Glutamatergic neuron (in vitro differentiated cells): ENCODE measurements at regions not wholly inside any gene's neighbourhood (a gene's known extent, or its start where the extent isn't known, plus 50 kb on each side); places are given as distances from the start of the nearest gene placed in this dataset.

ENCODE experiments used
- DNase-seq: peaks from one replicate; pipeline ENCODE4 v3.0.0; 2022
- H3K27ac Mint-ChIP-seq: one replicate; pipeline ENCODE4 v1.8.0; 2020; ENCODE audit warnings: mild to moderate bottlenecking, mixed read lengths, inconsistent platforms; ENCODE audit not compliant: unreplicated experiment
- H3K27me3 Mint-ChIP-seq: one replicate; pipeline ENCODE4 v1.8.0; 2020; ENCODE audit warnings: mild to moderate bottlenecking, moderate library complexity, mixed read lengths, inconsistent platforms; ENCODE audit not compliant: unreplicated experiment
- H3K36me3 Mint-ChIP-seq: one replicate; pipeline ENCODE4 v1.8.0; 2020; ENCODE audit warnings: mild to moderate bottlenecking, mixed read lengths, inconsistent platforms; ENCODE audit not compliant: unreplicated experiment
- H3K4me1 Mint-ChIP-seq: one replicate; pipeline ENCODE4 v1.8.0; 2020; ENCODE audit warnings: mild to moderate bottlenecking, low read depth, mixed read lengths, inconsistent platforms; ENCODE audit not compliant: unreplicated experiment
- H3K4me3 Mint-ChIP-seq: one replicate; pipeline ENCODE4 v1.8.0; 2020; ENCODE audit warnings: mild to moderate bottlenecking, mixed read lengths, inconsistent platforms; ENCODE audit not compliant: unreplicated experiment
- H3K9me3 Mint-ChIP-seq: one replicate; pipeline ENCODE4 v1.8.0; 2020; ENCODE audit warnings: mild to moderate bottlenecking, moderate library complexity, mixed read lengths, inconsistent platforms; ENCODE audit not compliant: unreplicated experiment
- CTCF ChIP-seq: fragments of 200-600 bp; sonication (generic); IDR thresholded peaks from one replicate; pipeline ENCODE4 v1.5.0; 2021; ENCODE audit not compliant: partially characterized antibody, unreplicated experiment

DNA sequence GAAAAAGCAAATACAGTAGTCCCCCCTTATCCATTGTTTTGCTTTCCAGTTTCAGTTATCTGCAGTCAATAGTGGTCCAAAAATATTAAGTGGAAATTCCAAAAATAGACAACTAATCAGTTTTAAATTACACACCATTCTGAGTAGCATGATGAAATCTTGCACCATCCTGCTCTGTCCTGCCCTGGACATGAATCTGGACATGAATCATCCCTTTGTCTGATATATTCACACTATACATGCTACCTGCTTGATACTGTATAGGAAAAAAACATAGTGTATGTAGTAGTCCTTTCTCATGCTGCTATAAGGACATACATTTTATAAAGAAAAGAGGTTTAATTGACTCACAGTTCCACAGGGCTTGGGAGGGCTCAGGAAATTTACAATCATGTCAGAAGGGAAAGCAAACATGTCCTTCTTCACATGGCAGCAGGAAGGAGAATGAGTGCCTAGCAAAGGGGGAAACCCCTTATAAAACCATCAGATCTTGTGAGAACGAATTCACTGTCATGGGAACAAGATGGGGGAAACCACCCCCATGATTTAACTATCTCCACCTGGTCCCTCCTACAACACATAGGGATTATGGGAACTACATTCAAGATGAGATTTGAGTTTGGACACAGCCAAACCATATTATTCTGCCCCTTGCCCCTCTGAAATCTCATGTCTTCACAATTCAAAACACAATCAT, 153.9 kb downstream of the ARRDC3 start:
- TF ChIP-seq CTCF: no peak
- no peak for DNase-seq
- no peaks in the 10 kb centered on the region for H3K27me3 Mint-ChIP-seq
- H3K4me3 Mint-ChIP-seq: no peak overlapping the region
- no peaks in the 10 kb centered on the region for H3K36me3 Mint-ChIP-seq
- no peaks in the 10 kb centered on the region for H3K4me1 Mint-ChIP-seq
- no peaks in the 10 kb centered on the region for H3K9me3 Mint-ChIP-seq
- H3K27ac Mint-ChIP-seq: no peak overlapping the region

DNA sequence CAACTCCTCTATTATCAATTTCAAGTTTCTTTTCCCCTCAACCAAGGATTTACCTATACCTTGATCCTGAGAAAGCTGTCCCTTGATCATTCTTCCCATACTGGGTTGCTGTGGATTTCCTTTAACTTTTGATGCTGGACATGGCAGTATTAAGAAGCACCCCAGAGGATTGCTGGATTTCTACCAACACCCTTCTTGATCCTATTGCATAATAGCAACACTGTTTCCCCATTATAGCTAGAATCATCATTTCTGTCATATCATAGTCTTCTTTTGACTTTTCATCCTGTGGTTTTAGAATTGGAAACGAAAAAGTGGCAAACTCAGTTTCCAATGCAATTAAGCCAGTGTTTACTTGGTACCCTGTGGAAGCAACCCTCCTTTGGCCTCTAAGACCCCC, 154.9 kb downstream of the ARRDC3 start:
- H3K27me3 Mint-ChIP-seq: no peaks in the 10 kb centered on the region
- no peak for DNase-seq
- no peak for TF ChIP-seq CTCF
- H3K9me3 Mint-ChIP-seq: no peaks in the 10 kb centered on the region
- no peaks in the 10 kb centered on the region for H3K4me1 Mint-ChIP-seq
- H3K4me3 Mint-ChIP-seq: no peak overlapping the region
- no peak overlapping the region for H3K27ac Mint-ChIP-seq
- no peaks in the 10 kb centered on the region for H3K36me3 Mint-ChIP-seq

DNA sequence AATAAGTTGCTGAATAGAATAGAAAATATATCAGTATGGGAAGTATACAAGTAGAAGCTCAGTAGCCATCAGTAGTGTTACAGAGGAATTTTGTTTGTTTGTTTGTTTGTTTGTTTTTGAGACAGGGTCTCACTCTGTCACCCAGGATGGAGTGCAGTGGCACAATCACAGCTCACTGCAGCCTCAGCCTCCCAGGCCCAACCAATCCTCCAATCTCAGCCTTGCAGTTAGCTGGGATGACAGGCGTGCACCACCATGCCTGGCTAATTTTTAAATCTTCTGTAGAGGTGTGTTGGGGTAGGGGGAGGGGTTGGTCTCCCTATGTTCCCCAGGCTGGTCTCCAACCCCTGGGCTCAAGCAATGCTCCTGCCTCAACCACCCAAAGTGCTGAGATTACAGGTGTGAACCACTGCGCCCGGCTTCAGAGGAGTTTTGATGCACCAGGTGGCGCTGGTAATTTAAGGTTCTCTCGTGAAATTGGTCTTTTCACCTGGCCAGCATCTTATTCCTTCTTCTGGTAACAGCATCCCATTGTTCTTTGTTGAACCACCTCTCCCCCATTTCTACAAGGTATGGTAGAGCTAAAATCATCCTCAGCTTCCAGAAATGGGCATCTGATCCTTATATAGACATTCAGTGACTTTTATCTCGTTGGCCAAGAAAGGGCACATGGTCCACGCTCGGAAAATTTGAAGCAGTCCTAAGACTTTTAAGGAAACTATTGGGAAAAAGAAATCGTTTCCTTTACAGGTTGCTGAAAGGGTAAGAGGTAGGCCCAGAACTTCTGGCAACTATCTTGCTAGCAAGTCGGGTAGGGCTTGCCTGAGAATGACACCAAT, 157.1 kb downstream of the ARRDC3 start:
- no peaks in the 10 kb centered on the region for H3K9me3 Mint-ChIP-seq
- no peak for TF ChIP-seq CTCF
- no peaks in the 10 kb centered on the region for H3K4me1 Mint-ChIP-seq
- H3K27me3 Mint-ChIP-seq: no peaks in the 10 kb centered on the region
- DNase-seq: no peak
- H3K36me3 Mint-ChIP-seq: no peaks in the 10 kb centered on the region
- no peak overlapping the region for H3K4me3 Mint-ChIP-seq
- no peak overlapping the region for H3K27ac Mint-ChIP-seq

DNA sequence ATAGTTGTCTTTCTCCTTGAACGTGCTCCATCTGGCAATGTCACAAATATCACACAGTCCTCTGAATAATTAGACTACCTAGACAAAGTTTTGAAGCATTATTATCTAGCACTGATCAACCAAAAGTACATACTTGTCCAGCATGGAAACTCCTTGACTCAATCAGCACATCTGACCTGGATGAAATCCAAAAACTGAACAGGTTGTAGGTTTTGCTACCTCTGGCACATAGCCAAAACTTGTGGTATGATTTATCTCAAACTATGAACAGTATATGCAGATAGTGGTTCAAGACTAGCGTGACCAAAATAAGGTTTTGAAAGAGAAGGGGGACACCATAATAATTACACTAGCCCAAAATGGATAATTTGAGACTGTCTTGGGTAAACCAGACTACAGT, 158.1 kb downstream of the ARRDC3 start:
- Mint-ChIP-seq H3K9me3 (no peaks in the 10 kb centered on the region), H3K4me1 (no peaks in the 10 kb centered on the region)
- DNase-seq: no peak

More for the DNA sequence above, 158.1 kb downstream of the ARRDC3 start:
- no peak for TF ChIP-seq CTCF
- Mint-ChIP-seq H3K4me3 (no peak overlapping the region), H3K27me3 (no peaks in the 10 kb centered on the region), H3K27ac (no peak overlapping the region), H3K36me3 (no peaks in the 10 kb centered on the region)
